ENCODE measurements at regions not wholly inside any gene's neighbourhood (a gene's known extent, or its start where the extent isn't known, plus 50 kb on each side); places are given as distances from the start of the nearest gene placed in this dataset.

GRCh38 chr2:188193230-188193629 is 98.4 kb upstream of the GULP1 start:
- Histone ChIP-seq H3K4me3 (no peak overlapping the region), H3K36me3 (no peaks in the 10 kb centered on the region), H3K4me1 (peaks cover 0 to 7% (median 0%) of the 10 kb centered on the region in 9 donors), H3K9me3 (no peaks in the 10 kb centered on the region), H3K27me3 (no peaks in the 10 kb centered on the region), H3K27ac (no peak overlapping the region)
- TF ChIP-seq CTCF (IDR thresholded peaks at IDR 0.05): no peak
- WGBS, 2 donors: 84 to 88% methylated on average over 1 of the region's 1 CpG
- no peak for DNase-seq
- ATAC-seq: no peak
- intact Hi-C loops (cut with DNase I): no loop called here

- ATAC-seq (peak in 2 of 8 donors; percentile 38 to 57), DNase-seq (no peak)
- no peak for TF ChIP-seq CTCF (IDR thresholded peaks at IDR 0.05)
- 49 to 51% methylated on average over 2 of the region's 2 CpGs for WGBS, 2 donors
- intact Hi-C loops (cut with DNase I): no loop called here
- Histone ChIP-seq H3K36me3 (no peaks in the 10 kb centered on the region), H3K9me3 (no peaks in the 10 kb centered on the region), H3K4me1 (peaks cover 0 to 7% (median 0%) of the 10 kb centered on the region in 9 donors), H3K4me3 (no peak overlapping the region), H3K27ac (no peak overlapping the region), H3K27me3 (no peaks in the 10 kb centered on the region)
These were observed 95.2 kb upstream of the GULP1 start for GRCh38 chr2:188196343-188197008.

GRCh38 chr2:188199716-188200128 is 92.0 kb upstream of the GULP1 start:
- Histone ChIP-seq H3K27ac (no peak overlapping the region), H3K27me3 (no peaks in the 10 kb centered on the region), H3K9me3 (no peaks in the 10 kb centered on the region), H3K36me3 (no peaks in the 10 kb centered on the region), H3K4me1 (peaks cover 0 to 7% (median 0%) of the 10 kb centered on the region in 9 donors), H3K4me3 (no peak overlapping the region)
- intact Hi-C loops (cut with DNase I): no loop called here
- TF ChIP-seq CTCF (IDR thresholded peaks at IDR 0.05): no peak
- no peak for DNase-seq
- ATAC-seq: no peak
- 87 to 91% methylated on average over 3 of the region's 3 CpGs for WGBS, 2 donors

- H3K4me3 ChIP-seq: no peak overlapping the region
- no peak for TF ChIP-seq CTCF (IDR thresholded peaks at IDR 0.05)
- H3K4me1 ChIP-seq: peaks cover 0 to 3% (median 0%) of the 10 kb centered on the region in 9 donors
- no peak for ATAC-seq
- intact Hi-C loops (cut with DNase I): no loop called here
- WGBS, 2 donors: 83 to 96% methylated on average over 2 of the region's 2 CpGs
- H3K36me3 ChIP-seq: no peaks in the 10 kb centered on the region
- H3K27ac ChIP-seq: no peak overlapping the region
- no peaks in the 10 kb centered on the region for H3K9me3 ChIP-seq
- no peaks in the 10 kb centered on the region for H3K27me3 ChIP-seq
- DNase-seq: no peak
These were observed 90.0 kb upstream of the GULP1 start for GRCh38 chr2:188201639-188202038.

All from heart right ventricle (tissue), 16 donors.